Activated naive CD4-positive, alpha-beta T cell treated with anti-CD3 and anti-CD28 coated beads, Interleukin-2, amount 10 ng/mL, durations not matched to agents 7 days and 5 days (primary cell): ENCODE measurements at regions not wholly inside any gene's neighbourhood (a gene's known extent, or its start where the extent isn't known, plus 50 kb on each side); places are given as distances from the start of the nearest gene placed in this dataset.

Experiments
- CTCF ChIA-PET: fragments of 350-600 bp; sonication (Branson Sonifier 250); formaldehyde crosslinking; loops from one replicate; lab custom pipeline; 2021; ENCODE audit warnings: antibody characterized with exemption; lab: Charles Lee
- DNase-seq: peaks from one replicate; pipeline ENCODE4 v3.0.0-alpha.2; 2020
- H3K27ac Mint-ChIP-seq: one replicate; pipeline ENCODE4 v1.8.0; 2021; ENCODE audit warnings: mild to moderate bottlenecking, moderate library complexity, mixed read lengths
- H3K27me3 Mint-ChIP-seq: one replicate; pipeline ENCODE4 v1.8.0; 2021; ENCODE audit warnings: mild to moderate bottlenecking, mixed read lengths
- H3K36me3 Mint-ChIP-seq: one replicate; pipeline ENCODE4 v1.8.0; 2021; ENCODE audit warnings: mixed read lengths
- H3K4me1 Mint-ChIP-seq: one replicate; pipeline ENCODE4 v1.8.0; 2021; ENCODE audit warnings: mixed read lengths
- H3K4me3 Mint-ChIP-seq: one replicate; pipeline ENCODE4 v1.8.0; 2021; ENCODE audit warnings: mild to moderate bottlenecking, moderate library complexity, mixed read lengths
- H3K9me3 Mint-ChIP-seq: one replicate; pipeline ENCODE4 v1.8.0; 2021; ENCODE audit warnings: mixed read lengths

- no peaks in the 10 kb centered on the region for H3K4me1 Mint-ChIP-seq
- no peaks in the 10 kb centered on the region for H3K36me3 Mint-ChIP-seq
- no peak overlapping the region for H3K4me3 Mint-ChIP-seq
- CTCF ChIA-PET, result no interaction called here
- peaks cover 4% of the 10 kb centered on the region for H3K27me3 Mint-ChIP-seq
- H3K27ac Mint-ChIP-seq, result no peak overlapping the region
- H3K9me3 Mint-ChIP-seq, result no peaks in the 10 kb centered on the region
- DNase-seq, result no peak
Observed at GRCh38 chr2:158049129-158049855, 52.4 kb upstream of the UPP2 start.

GRCh38 chr2:158048327-158048726 is 53.3 kb upstream of the UPP2 start:
- Mint-ChIP-seq H3K4me3 (no peak overlapping the region), H3K27me3 (peaks cover 4% of the 10 kb centered on the region), H3K27ac (no peak overlapping the region), H3K36me3 (no peaks in the 10 kb centered on the region), H3K9me3 (no peaks in the 10 kb centered on the region), H3K4me1 (no peaks in the 10 kb centered on the region)
- CTCF ChIA-PET, result no interaction called here
- no peak for DNase-seq

GRCh38 chr2:158047156-158047611 is 54.5 kb upstream of the UPP2 start:
- Mint-ChIP-seq H3K4me3 (no peak overlapping the region), H3K27ac (no peak overlapping the region), H3K36me3 (no peaks in the 10 kb centered on the region), H3K27me3 (peaks cover 4% of the 10 kb centered on the region), H3K9me3 (no peaks in the 10 kb centered on the region), H3K4me1 (peaks cover 6% of the 10 kb centered on the region)
- CTCF ChIA-PET, result interaction anchor here (0.9 to 1.4 kb wide), 2 partner anchors 14 to 23 kb away, joined by 3 to 4 read pairs; no protein-coding TSS in a partner anchor
- no peak for DNase-seq

GRCh38 chr2:158046121-158046880 is 55.4 kb upstream of the UPP2 start:
- DNase-seq, result no peak
- Mint-ChIP-seq H3K27ac (no peak overlapping the region), H3K36me3 (no peaks in the 10 kb centered on the region), H3K9me3 (no peaks in the 10 kb centered on the region), H3K27me3 (peaks cover 4% of the 10 kb centered on the region), H3K4me3 (no peak overlapping the region), H3K4me1 (peaks cover 6% of the 10 kb centered on the region)
- CTCF ChIA-PET, result interaction anchor here (0.9 to 1.4 kb wide), 2 partner anchors 13 to 22 kb away, joined by 3 to 4 read pairs; no protein-coding TSS in a partner anchor

GRCh38 chr2:158045362-158045761 is 56.3 kb upstream of the UPP2 start:
- peaks cover 4% of the 10 kb centered on the region for H3K27me3 Mint-ChIP-seq
- no peaks in the 10 kb centered on the region for H3K36me3 Mint-ChIP-seq
- CTCF ChIA-PET, result no interaction called here
- DNase-seq, result no peak
- no peaks in the 10 kb centered on the region for H3K9me3 Mint-ChIP-seq
- H3K4me1 Mint-ChIP-seq, result peaks cover 6% of the 10 kb centered on the region
- no peak overlapping the region for H3K27ac Mint-ChIP-seq
- no peak overlapping the region for H3K4me3 Mint-ChIP-seq

GRCh38 chr2:158043181-158043948 is 58.3 kb upstream of the UPP2 start:
- DNase-seq, result no peak
- Mint-ChIP-seq H3K9me3 (no peaks in the 10 kb centered on the region), H3K4me1 (peaks cover 6% of the 10 kb centered on the region), H3K4me3 (no peak overlapping the region), H3K36me3 (no peaks in the 10 kb centered on the region), H3K27me3 (no peaks in the 10 kb centered on the region), H3K27ac (no peak overlapping the region)
- CTCF ChIA-PET, result no interaction called here

- H3K4me1 Mint-ChIP-seq, result peaks cover 6% of the 10 kb centered on the region
- H3K27me3 Mint-ChIP-seq, result no peaks in the 10 kb centered on the region
- no peaks in the 10 kb centered on the region for H3K9me3 Mint-ChIP-seq
- no peak overlapping the region for H3K27ac Mint-ChIP-seq
- no peaks in the 10 kb centered on the region for H3K36me3 Mint-ChIP-seq
- DNase-seq, result no peak
- CTCF ChIA-PET, result no interaction called here
- H3K4me3 Mint-ChIP-seq, result no peak overlapping the region
Observed at GRCh38 chr2:158042666-158043065, 59.0 kb upstream of the UPP2 start.

- Mint-ChIP-seq H3K27ac (no peak overlapping the region), H3K4me3 (no peak overlapping the region), H3K36me3 (no peaks in the 10 kb centered on the region), H3K27me3 (peaks cover 2% of the 10 kb centered on the region), H3K9me3 (no peaks in the 10 kb centered on the region), H3K4me1 (peaks cover 6% of the 10 kb centered on the region)
- CTCF ChIA-PET, result no interaction called here
- no peak for DNase-seq
Observed at GRCh38 chr2:158042245-158042644, 59.4 kb upstream of the UPP2 start.

- no peak overlapping the region for H3K27ac Mint-ChIP-seq
- CTCF ChIA-PET, result no interaction called here
- H3K9me3 Mint-ChIP-seq, result no peaks in the 10 kb centered on the region
- H3K4me3 Mint-ChIP-seq, result no peak overlapping the region
- no peak for DNase-seq
- H3K36me3 Mint-ChIP-seq, result no peaks in the 10 kb centered on the region
- peaks cover 5% of the 10 kb centered on the region for H3K27me3 Mint-ChIP-seq
- H3K4me1 Mint-ChIP-seq, result peaks cover 6% of the 10 kb centered on the region
Observed at GRCh38 chr2:158041400-158041799, 60.3 kb upstream of the UPP2 start.

- no peak overlapping the region for H3K27ac Mint-ChIP-seq
- CTCF ChIA-PET, result no interaction called here
- H3K27me3 Mint-ChIP-seq, result peaks cover 15% of the 10 kb centered on the region
- peaks cover 6% of the 10 kb centered on the region for H3K4me1 Mint-ChIP-seq
- no peaks in the 10 kb centered on the region for H3K36me3 Mint-ChIP-seq
- no peak overlapping the region for H3K4me3 Mint-ChIP-seq
- no peak for DNase-seq
- H3K9me3 Mint-ChIP-seq, result no peaks in the 10 kb centered on the region
Observed at GRCh38 chr2:158038901-158039300, 62.8 kb upstream of the UPP2 start.

GRCh38 chr2:158034198-158034866 is 67.3 kb upstream of the UPP2 start:
- no peaks in the 10 kb centered on the region for H3K4me1 Mint-ChIP-seq
- no peak overlapping the region for H3K4me3 Mint-ChIP-seq
- H3K9me3 Mint-ChIP-seq, result no peaks in the 10 kb centered on the region
- no peak overlapping the region for H3K27ac Mint-ChIP-seq
- CTCF ChIA-PET, result interaction anchor here (0.6 to 7.4 kb wide), 8 partner anchors 8 to 720 kb away, joined by 3 to 67 read pairs (median 4); no protein-coding TSS in a partner anchor
- peak; percentile 42 for DNase-seq
- H3K27me3 Mint-ChIP-seq, result peaks cover 27% of the 10 kb centered on the region
- no peaks in the 10 kb centered on the region for H3K36me3 Mint-ChIP-seq

GRCh38 chr2:158031371-158031770 is 70.3 kb upstream of the UPP2 start:
- H3K27me3 Mint-ChIP-seq, result peaks cover 28% of the 10 kb centered on the region
- H3K4me1 Mint-ChIP-seq, result no peaks in the 10 kb centered on the region
- DNase-seq, result no peak
- H3K9me3 Mint-ChIP-seq, result no peaks in the 10 kb centered on the region
- no peak overlapping the region for H3K4me3 Mint-ChIP-seq
- no peak overlapping the region for H3K27ac Mint-ChIP-seq
- CTCF ChIA-PET, result interaction anchor here (1.5 to 7.4 kb wide), 3 partner anchors 715 to 730 kb away, joined by 3 to 67 read pairs (median 46); no protein-coding TSS in a partner anchor
- H3K36me3 Mint-ChIP-seq, result no peaks in the 10 kb centered on the region

- Mint-ChIP-seq H3K27me3 (peaks cover 7% of the 10 kb centered on the region), H3K36me3 (no peaks in the 10 kb centered on the region), H3K9me3 (no peaks in the 10 kb centered on the region), H3K4me1 (peaks cover 8% of the 10 kb centered on the region), H3K27ac (no peak overlapping the region), H3K4me3 (no peak overlapping the region)
- DNase-seq, result no peak
- CTCF ChIA-PET, result interaction anchor here (0.7 to 6.3 kb wide), 8 partner anchors 9 to 728 kb away, joined by 3 to 54 read pairs (median 4); no protein-coding TSS in a partner anchor
Observed at GRCh38 chr2:158025255-158025996, 76.2 kb upstream of the UPP2 start.
